ENCODE measurements at regions not wholly inside any gene's neighbourhood (a gene's known extent, or its start where the extent isn't known, plus 50 kb on each side); places are given as distances from the start of the nearest gene placed in this dataset.

- DNase-seq: no peak
- Histone ChIP-seq H3K9me3 (ENCODE audit: control insufficient read depth, low read length) (no peaks in the 10 kb centered on the region), H3K27me3 (replicated peaks; ENCODE audit: control insufficient read depth, insufficient read depth, low read length, poor library complexity, severe bottlenecking) (peaks cover 4% of the 10 kb centered on the region), H3K36me3 (ENCODE audit: control insufficient read depth, insufficient read depth, low read length) (no peaks in the 10 kb centered on the region), H3K27ac (ENCODE audit: insufficient read depth, low read length, poor library complexity, severe bottlenecking) (no peak overlapping the region), H3K4me1 (ENCODE audit: control insufficient read depth, insufficient read depth, low read length, poor library complexity, severe bottlenecking) (no peaks in the 10 kb centered on the region), H3K4me3 (ENCODE audit: insufficient read depth, low read depth, low read length, poor library complexity, severe bottlenecking) (no peak overlapping the region)
Measured at GRCh38 chr19:31499281-31500196, 150.3 kb upstream of the TSHZ3 start.

GRCh38 chr19:31500197-31500830 lies 151.1 kb upstream of the TSHZ3 start:
- DNase-seq: no peak
- Histone ChIP-seq H3K9me3 (ENCODE audit: control insufficient read depth, low read length) (no peaks in the 10 kb centered on the region), H3K4me1 (ENCODE audit: control insufficient read depth, insufficient read depth, low read length, poor library complexity, severe bottlenecking) (no peaks in the 10 kb centered on the region), H3K36me3 (ENCODE audit: control insufficient read depth, insufficient read depth, low read length) (no peaks in the 10 kb centered on the region), H3K27me3 (replicated peaks; ENCODE audit: control insufficient read depth, insufficient read depth, low read length, poor library complexity, severe bottlenecking) (peaks cover 4% of the 10 kb centered on the region), H3K4me3 (ENCODE audit: insufficient read depth, low read depth, low read length, poor library complexity, severe bottlenecking) (no peak overlapping the region), H3K27ac (ENCODE audit: insufficient read depth, low read length, poor library complexity, severe bottlenecking) (no peak overlapping the region)

- no peak for DNase-seq
- H3K36me3 ChIP-seq (ENCODE audit: control insufficient read depth, insufficient read depth, low read length): no peaks in the 10 kb centered on the region
- H3K27me3 ChIP-seq (replicated peaks; ENCODE audit: control insufficient read depth, insufficient read depth, low read length, poor library complexity, severe bottlenecking): peaks cover 4% of the 10 kb centered on the region
- H3K4me3 ChIP-seq (ENCODE audit: insufficient read depth, low read depth, low read length, poor library complexity, severe bottlenecking): no peak overlapping the region
- H3K27ac ChIP-seq (ENCODE audit: insufficient read depth, low read length, poor library complexity, severe bottlenecking): no peak overlapping the region
- no peaks in the 10 kb centered on the region for H3K9me3 ChIP-seq (ENCODE audit: control insufficient read depth, low read length)
- H3K4me1 ChIP-seq (ENCODE audit: control insufficient read depth, insufficient read depth, low read length, poor library complexity, severe bottlenecking): no peaks in the 10 kb centered on the region
Measured at GRCh38 chr19:31500946-31501345, 151.7 kb upstream of the TSHZ3 start.

- Histone ChIP-seq H3K9me3 (ENCODE audit: control insufficient read depth, low read length) (no peaks in the 10 kb centered on the region), H3K4me1 (ENCODE audit: control insufficient read depth, insufficient read depth, low read length, poor library complexity, severe bottlenecking) (no peaks in the 10 kb centered on the region), H3K36me3 (ENCODE audit: control insufficient read depth, insufficient read depth, low read length) (no peaks in the 10 kb centered on the region), H3K4me3 (ENCODE audit: insufficient read depth, low read depth, low read length, poor library complexity, severe bottlenecking) (no peak overlapping the region), H3K27ac (ENCODE audit: insufficient read depth, low read length, poor library complexity, severe bottlenecking) (no peak overlapping the region), H3K27me3 (replicated peaks; ENCODE audit: control insufficient read depth, insufficient read depth, low read length, poor library complexity, severe bottlenecking) (peaks cover 4% of the 10 kb centered on the region)
- no peak for DNase-seq
Measured at GRCh38 chr19:31501427-31502195, 152.4 kb upstream of the TSHZ3 start.

GRCh38 chr19:31502536-31503170 lies 153.4 kb upstream of the TSHZ3 start:
- Histone ChIP-seq H3K27me3 (replicated peaks; ENCODE audit: control insufficient read depth, insufficient read depth, low read length, poor library complexity, severe bottlenecking) (peaks cover 4% of the 10 kb centered on the region), H3K9me3 (ENCODE audit: control insufficient read depth, low read length) (no peaks in the 10 kb centered on the region), H3K4me1 (ENCODE audit: control insufficient read depth, insufficient read depth, low read length, poor library complexity, severe bottlenecking) (no peaks in the 10 kb centered on the region), H3K4me3 (ENCODE audit: insufficient read depth, low read depth, low read length, poor library complexity, severe bottlenecking) (no peak overlapping the region), H3K27ac (ENCODE audit: insufficient read depth, low read length, poor library complexity, severe bottlenecking) (no peak overlapping the region), H3K36me3 (ENCODE audit: control insufficient read depth, insufficient read depth, low read length) (no peaks in the 10 kb centered on the region)
- DNase-seq: no peak

GRCh38 chr19:31503211-31503610 lies 154.0 kb upstream of the TSHZ3 start:
- peaks cover 4% of the 10 kb centered on the region for H3K27me3 ChIP-seq (replicated peaks; ENCODE audit: control insufficient read depth, insufficient read depth, low read length, poor library complexity, severe bottlenecking)
- H3K36me3 ChIP-seq (ENCODE audit: control insufficient read depth, insufficient read depth, low read length): no peaks in the 10 kb centered on the region
- no peak overlapping the region for H3K4me3 ChIP-seq (ENCODE audit: insufficient read depth, low read depth, low read length, poor library complexity, severe bottlenecking)
- no peaks in the 10 kb centered on the region for H3K4me1 ChIP-seq (ENCODE audit: control insufficient read depth, insufficient read depth, low read length, poor library complexity, severe bottlenecking)
- no peak for DNase-seq
- no peak overlapping the region for H3K27ac ChIP-seq (ENCODE audit: insufficient read depth, low read length, poor library complexity, severe bottlenecking)
- no peaks in the 10 kb centered on the region for H3K9me3 ChIP-seq (ENCODE audit: control insufficient read depth, low read length)

- no peak for DNase-seq
- H3K27me3 ChIP-seq (replicated peaks; ENCODE audit: control insufficient read depth, insufficient read depth, low read length, poor library complexity, severe bottlenecking): peaks cover 4% of the 10 kb centered on the region
Measured at GRCh38 chr19:31504221-31504620, 155.0 kb upstream of the TSHZ3 start.

GRCh38 chr19:31505596-31505910 lies 156.3 kb upstream of the TSHZ3 start:
- H3K27ac ChIP-seq (ENCODE audit: insufficient read depth, low read length, poor library complexity, severe bottlenecking): no peak overlapping the region
- no peaks in the 10 kb centered on the region for H3K4me1 ChIP-seq (ENCODE audit: control insufficient read depth, insufficient read depth, low read length, poor library complexity, severe bottlenecking)
- no peaks in the 10 kb centered on the region for H3K9me3 ChIP-seq (ENCODE audit: control insufficient read depth, low read length)
- H3K27me3 ChIP-seq (replicated peaks; ENCODE audit: control insufficient read depth, insufficient read depth, low read length, poor library complexity, severe bottlenecking): peaks cover 2% of the 10 kb centered on the region
- no peaks in the 10 kb centered on the region for H3K36me3 ChIP-seq (ENCODE audit: control insufficient read depth, insufficient read depth, low read length)
- H3K4me3 ChIP-seq (ENCODE audit: insufficient read depth, low read depth, low read length, poor library complexity, severe bottlenecking): no peak overlapping the region
- DNase-seq: no peak

More at GRCh38 chr19:31504221-31504620, 155.0 kb upstream of the TSHZ3 start:
- H3K9me3 ChIP-seq (ENCODE audit: control insufficient read depth, low read length): no peaks in the 10 kb centered on the region
- no peak overlapping the region for H3K4me3 ChIP-seq (ENCODE audit: insufficient read depth, low read depth, low read length, poor library complexity, severe bottlenecking)
- no peaks in the 10 kb centered on the region for H3K36me3 ChIP-seq (ENCODE audit: control insufficient read depth, insufficient read depth, low read length)
- H3K27ac ChIP-seq (ENCODE audit: insufficient read depth, low read length, poor library complexity, severe bottlenecking): no peak overlapping the region
- H3K4me1 ChIP-seq (ENCODE audit: control insufficient read depth, insufficient read depth, low read length, poor library complexity, severe bottlenecking): no peaks in the 10 kb centered on the region

GRCh38 chr19:31506102-31506501 lies 156.9 kb upstream of the TSHZ3 start:
- Histone ChIP-seq H3K9me3 (ENCODE audit: control insufficient read depth, low read length) (no peaks in the 10 kb centered on the region), H3K4me3 (ENCODE audit: insufficient read depth, low read depth, low read length, poor library complexity, severe bottlenecking) (no peak overlapping the region), H3K27ac (ENCODE audit: insufficient read depth, low read length, poor library complexity, severe bottlenecking) (no peak overlapping the region), H3K27me3 (replicated peaks; ENCODE audit: control insufficient read depth, insufficient read depth, low read length, poor library complexity, severe bottlenecking) (no peaks in the 10 kb centered on the region), H3K36me3 (ENCODE audit: control insufficient read depth, insufficient read depth, low read length) (no peaks in the 10 kb centered on the region), H3K4me1 (ENCODE audit: control insufficient read depth, insufficient read depth, low read length, poor library complexity, severe bottlenecking) (no peaks in the 10 kb centered on the region)
- DNase-seq: no peak

Data from effector memory CD4-positive, alpha-beta T cell (primary cell).